Pulmonary artery endothelial cell (primary cell): ENCODE measurements at regions not wholly inside any gene's neighbourhood (a gene's known extent, or its start where the extent isn't known, plus 50 kb on each side); places are given as distances from the start of the nearest gene placed in this dataset.
"Not testable (repeated sequence)": the region's sequence is repeated elsewhere in the genome, so short reads cannot be mapped to it uniquely, and the experiment has no call there.

Experiments used
- DNase-seq: peaks from one replicate; pipeline ENCODE4 v3.0.0-alpha.2; 2011; ENCODE audit warnings: low read depth, low spot score

DNA sequence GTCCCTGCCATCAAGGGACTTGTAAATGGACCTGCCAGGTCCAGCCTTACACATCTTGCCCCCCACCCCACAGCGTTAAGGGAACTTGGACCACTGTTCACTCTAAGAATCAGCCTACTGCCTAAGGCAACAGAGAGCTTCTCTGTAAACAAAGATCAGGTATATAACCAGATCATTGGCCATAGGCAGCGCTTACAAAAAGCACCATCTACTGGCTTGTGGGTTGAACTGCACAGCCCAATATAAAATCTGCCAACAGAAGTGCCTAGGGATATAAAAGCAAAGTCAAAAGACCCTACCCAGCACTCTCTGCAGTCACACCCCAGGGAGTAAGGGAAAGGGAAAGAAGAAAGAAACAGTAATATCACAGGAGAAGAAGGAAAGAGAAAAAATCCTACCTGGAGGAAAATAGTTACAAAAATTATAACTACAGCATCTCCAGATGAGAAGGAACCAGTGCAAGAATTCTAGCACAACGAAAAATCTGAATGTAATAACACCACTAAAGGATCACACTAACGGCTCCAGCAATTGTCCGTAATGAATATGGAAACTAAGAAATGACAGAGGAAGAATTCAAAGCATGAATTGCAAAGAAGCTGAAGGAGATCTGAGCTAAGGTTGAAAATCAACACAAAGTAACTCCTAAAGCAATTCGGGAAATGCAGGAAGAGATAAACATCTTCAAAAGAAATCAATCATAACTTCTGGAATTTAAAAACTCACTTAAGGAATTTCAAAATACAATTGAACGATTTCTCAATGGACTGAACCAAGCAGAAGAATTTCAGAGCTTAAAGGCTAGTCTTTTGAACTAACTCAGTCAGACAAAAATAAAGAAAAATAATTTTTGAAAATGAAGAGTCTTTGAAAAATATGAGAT is 95.2 kb upstream of the PCED1B start:
- no peak for DNase-seq

GRCh38 chr12:46985816-46986215 is 93.6 kb upstream of the PCED1B start:
- DNase-seq = no peak

DNA sequence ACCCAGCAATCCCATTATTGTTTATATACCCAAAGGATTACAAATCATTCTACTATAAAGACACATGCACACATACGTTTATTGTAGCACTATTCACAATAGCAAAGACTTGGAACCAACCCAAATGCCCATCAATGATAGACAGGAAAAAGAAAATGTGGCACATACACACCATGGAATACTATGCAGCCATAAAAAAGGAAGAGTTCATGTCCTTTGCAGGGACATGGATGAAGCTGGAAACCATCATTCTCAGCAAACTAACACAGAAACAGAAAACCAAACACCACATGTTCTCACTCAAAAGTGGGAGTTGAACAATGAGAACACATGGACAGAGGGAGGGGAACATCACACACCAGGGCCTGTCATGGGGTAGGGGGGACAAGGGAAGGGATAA is 91.3 kb upstream of the PCED1B start:
- DNase-seq = not testable (repeated sequence)

- DNase-seq = no peak
These were observed 89.2 kb upstream of the PCED1B start for GRCh38 chr12:46990211-46990610.

GRCh38 chr12:46992051-46992450 is 87.4 kb upstream of the PCED1B start:
- DNase-seq = not testable (repeated sequence)

DNA sequence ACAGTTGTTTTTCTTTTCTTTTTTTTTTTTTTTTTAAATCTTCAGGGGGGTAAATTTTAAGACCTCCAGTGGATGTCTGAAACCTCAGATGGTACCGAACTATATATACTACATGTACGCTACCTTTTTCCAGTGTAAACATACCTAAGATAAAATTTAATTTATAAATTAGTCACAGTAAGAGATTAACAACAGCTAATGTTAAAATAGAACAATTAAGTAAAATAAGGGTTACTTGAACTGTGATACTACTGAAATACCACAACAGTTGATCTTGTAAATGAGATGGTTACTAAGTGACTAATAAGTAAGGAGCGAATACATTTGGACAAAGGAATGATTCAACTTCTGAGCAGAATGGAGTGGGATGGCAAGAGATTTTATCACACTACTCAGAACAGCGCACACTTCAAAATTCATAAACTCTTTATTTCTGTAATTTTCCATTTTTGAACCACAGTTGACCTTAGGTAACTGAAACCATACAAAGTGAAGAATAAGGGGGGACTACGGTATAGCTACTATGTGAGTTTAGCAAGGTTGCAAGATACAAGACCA is 80.5 kb upstream of the PCED1B start:
- DNase-seq = peak; percentile 20

GRCh38 chr12:47004634-47005033 is 74.8 kb upstream of the PCED1B start:
- no peak for DNase-seq

DNA sequence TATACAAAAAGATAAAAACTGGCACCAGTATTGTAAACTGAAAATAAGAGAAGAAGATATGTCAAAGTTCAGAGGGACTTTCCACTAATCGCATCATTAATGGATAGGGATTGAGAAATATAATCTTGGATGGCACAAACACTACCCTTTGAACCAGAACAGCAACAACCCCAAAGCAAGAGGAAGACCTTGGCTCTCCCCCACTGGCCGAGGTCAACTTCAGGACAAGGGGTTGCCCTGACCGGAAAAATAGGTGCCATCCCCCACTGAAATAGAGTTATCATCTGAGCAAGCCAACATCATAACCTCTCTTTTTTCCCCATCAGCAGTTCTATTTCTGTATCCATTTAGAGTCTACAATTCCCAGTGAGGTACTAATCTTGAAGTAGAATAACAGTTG is 72.4 kb upstream of the PCED1B start:
- no peak for DNase-seq

DNA sequence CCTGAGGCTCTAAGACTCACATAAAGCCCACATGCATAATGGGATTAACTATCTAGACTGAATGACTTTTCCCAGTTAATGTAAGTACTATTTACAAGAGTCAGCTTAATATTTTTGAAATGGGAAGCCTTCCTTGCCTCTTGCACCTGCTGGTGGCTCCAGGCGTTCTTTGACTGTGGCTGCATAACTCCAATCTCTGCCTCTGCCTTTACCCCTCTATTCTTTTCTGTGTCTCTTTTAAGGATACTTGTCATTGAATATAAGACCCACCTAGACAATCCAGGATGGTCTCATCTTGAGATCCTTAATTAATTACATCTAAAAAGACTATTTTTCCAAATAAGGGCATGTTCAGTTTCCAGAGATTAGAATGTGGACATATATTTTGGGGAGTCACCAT is 66.9 kb upstream of the PCED1B start:
- DNase-seq = no peak

DNA sequence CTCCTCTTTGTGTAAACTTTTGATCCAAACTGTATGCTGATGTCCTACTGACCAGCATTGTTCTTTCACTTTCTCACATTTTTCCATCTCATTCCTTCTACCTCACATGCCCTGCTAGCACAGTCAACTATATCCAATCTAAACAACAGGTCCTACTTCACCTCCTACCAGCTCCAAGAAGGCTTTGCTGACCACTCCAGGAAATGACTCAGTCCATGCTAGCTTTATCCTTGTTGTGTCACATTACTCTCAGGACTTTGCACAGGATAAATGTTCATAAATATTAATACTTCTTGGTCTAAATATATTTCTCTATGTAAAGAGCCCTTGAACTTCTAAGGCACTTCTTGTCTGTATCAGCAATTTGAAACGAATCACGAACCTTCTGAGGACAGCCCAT is 64.9 kb upstream of the PCED1B start:
- DNase-seq = peak; percentile 68

DNA sequence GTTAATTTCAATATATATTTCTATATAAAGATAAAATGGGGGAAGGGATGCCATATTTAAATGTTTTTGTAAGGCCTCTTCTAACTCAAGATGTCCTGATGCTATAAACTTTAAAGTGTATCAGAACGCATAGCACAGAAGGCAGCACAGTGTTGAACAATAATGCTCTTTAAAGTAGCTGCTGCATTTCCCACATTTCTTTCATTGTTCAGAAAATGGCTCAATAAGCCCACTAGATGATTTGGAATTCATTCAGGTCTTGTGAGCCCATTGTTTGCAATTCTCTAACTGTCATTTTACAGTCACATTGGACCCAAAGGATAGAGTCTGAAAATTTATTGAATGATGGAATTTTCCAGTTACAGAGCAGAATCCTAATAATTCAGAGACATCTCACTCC is 64.0 kb upstream of the PCED1B start:
- no peak for DNase-seq

DNA sequence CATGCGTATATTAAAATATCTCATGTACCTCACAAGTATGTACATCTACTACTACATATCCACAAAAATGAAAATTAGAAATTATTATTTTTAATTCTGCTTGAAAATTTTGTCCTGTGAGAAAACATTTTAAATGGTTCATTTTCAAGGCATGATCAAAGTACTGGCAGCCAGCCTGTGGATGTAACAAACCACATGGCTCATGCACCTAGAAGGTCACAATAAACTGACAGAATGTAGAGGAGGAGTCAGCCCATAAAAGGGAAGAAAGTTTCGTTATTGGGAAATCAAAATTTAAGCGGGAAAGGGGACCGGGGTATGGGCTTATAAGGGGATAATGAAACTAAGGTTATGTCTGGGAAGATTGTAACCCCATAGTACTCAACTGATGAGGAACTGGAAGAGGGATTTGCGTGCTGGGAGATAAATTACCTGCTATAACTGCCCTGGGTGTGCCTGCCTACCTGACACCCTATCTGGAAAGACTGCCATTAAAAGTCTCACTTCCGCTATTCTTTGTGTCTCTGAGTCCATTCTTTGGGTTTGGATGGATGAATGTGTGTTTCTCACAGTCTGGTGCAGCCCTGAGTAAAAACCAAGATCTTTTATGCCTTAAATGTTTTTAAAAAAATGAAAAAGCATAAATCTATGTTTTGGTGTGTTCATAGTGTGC is 62.2 kb upstream of the PCED1B start:
- DNase-seq = no peak

DNA sequence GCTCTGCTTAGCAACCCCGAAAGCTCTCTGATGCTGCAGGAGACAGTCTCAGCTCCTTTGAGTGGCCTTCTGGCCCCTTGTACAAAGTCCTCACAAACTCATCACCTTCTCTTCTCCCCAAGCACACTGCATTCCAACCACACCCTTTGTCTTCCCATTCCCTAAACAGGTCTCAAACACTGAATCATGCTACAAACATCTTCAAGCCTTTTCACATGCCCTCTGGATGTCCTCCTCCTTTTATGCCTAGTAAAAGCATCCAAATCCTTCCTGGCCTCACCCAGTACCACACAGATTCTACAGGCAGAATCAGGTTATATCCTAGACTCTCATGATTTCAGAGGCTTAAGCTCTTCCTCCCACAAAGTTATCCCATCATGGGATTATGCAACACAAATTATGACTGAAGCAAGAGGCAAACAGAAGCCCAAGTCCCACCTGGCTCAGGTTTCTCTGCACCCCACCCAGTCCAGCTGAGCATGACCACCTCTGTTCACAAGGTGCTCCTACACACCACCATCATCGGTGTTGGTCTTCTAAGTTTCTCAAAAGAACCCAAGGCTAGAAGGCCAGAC is 61.4 kb upstream of the PCED1B start:
- DNase-seq = no peak

- DNase-seq = no peak
These were observed 59.1 kb upstream of the PCED1B start for GRCh38 chr12:47020211-47020821.

DNA sequence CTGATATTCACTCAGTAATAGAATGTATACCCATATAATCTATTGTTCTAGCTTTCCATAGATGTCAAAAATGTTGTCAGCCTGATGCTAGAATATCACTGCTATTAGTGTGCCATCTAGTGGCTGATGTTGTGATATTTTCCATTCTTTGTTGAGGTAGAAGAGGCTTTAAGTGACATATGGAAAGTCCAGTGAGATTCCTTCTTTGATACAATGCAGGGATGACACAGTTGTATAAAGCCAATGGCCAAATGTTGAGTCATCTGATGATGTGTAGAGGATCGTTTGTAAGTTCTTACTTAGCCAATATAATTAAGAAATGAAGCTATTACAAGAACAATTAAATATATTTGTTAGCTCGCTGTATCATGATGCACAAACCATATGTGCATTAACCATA is 58.1 kb upstream of the PCED1B start:
- peak; percentile 74 for DNase-seq

GRCh38 chr12:47022296-47022695 is 57.1 kb upstream of the PCED1B start:
- peak; percentile 39 for DNase-seq

- DNase-seq = no peak
These were observed 56.1 kb upstream of the PCED1B start for GRCh38 chr12:47023311-47023710.

- no peak for DNase-seq
These were observed 55.5 kb upstream of the PCED1B start for GRCh38 chr12:47023953-47024352.

DNA sequence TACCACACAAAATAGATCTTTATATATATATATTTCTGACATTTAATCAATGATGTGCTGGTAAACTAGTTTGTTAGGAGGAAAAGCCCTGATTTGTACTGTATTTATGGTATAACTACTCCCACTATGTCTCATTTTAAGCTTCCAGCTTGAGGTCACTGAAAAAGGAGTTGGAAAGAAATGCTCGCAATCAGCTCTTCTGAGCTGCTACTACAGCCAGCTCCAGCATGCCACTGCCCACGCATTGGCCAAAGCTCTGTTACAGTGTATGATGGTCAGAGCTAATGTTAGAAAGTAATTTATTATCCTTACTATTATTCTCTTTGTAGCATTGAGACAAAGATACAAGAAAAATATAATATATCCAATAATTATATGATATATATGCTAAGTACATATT is 55.0 kb upstream of the PCED1B start:
- no peak for DNase-seq

DNA sequence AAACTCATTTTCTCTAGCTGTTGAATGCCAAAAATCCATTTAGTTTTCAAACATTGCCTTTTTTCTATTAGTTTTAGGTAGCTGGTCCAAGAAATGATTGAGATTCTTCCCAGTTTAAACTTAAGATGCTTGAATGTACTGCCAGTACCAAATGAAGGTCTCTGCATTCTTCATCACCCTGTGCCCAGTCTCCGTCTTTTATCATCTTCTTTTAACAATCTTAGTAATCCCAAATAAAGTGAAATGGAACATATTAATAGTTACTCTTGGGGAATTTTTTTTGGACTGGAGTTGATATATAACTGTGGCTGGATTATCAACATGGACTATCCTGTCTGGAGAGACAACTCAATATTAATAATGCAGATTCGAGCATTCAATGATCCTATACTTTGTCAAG is 54.1 kb upstream of the PCED1B start:
- no peak for DNase-seq

GRCh38 chr12:47025798-47026197 is 53.6 kb upstream of the PCED1B start:
- DNase-seq = no peak

GRCh38 chr12:47026291-47026690 is 53.1 kb upstream of the PCED1B start:
- no peak for DNase-seq
